ENCODE measurements at regions not wholly inside any gene's neighbourhood (a gene's known extent, or its start where the extent isn't known, plus 50 kb on each side); places are given as distances from the start of the nearest gene placed in this dataset.

GRCh38 chr3:124658270-124658669 is 72.0 kb upstream of the UMPS start:
- TF ChIP-seq CTCF (IDR thresholded peaks at IDR 0.05) (no peak), POLR2A (IDR thresholded peaks at IDR 0.05) (no peak)

Data from Peyer's patch (tissue), 4 donors.